K562 (cell line): ENCODE measurements at regions not wholly inside any gene's neighbourhood (a gene's known extent, or its start where the extent isn't known, plus 50 kb on each side); places are given as distances from the start of the nearest gene placed in this dataset.
A peak's percentile ranks its signal among the peaks of the same experiment; 100 is the strongest.

Source experiments
- ATAC-seq: fragments of 200-7000 bp; cut with Tn5 transposase; 3 replicates; pipeline ENCODE4 v1.9.1; 2020; ENCODE audit warnings: moderate library complexity
- BruUV-seq: library from RNA; stranded (reverse); fragments of 400-500 nt; replicated peaks from 2 replicates; lab custom pipeline; 2021; lab: Mats Ljungman, UMichigan
- CTCF ChIA-PET: fragments of 300-600 bp; formaldehyde crosslinking; extraction: SDS; loops from one replicate; lab custom pipeline; 2021; ENCODE audit warnings: low intra/inter-chr PET ratio; lab: Yijun Ruan, JAX
- POLR2A ChIA-PET: fragments of 300-600, 350-650 bp; sonication (Branson Sonifier 250); formaldehyde crosslinking; extraction: SDS; loops from one replicate; lab custom pipeline; 2021; ENCODE audit warnings: antibody characterized with exemption, inconsistent platforms; lab: Yijun Ruan, JAX
- DNase-seq, 4 experiments: peaks; one replicate each; pipeline versions ENCODE4 v3.0.0 to v3.0.0-alpha.2; 2011 to 2018; ENCODE audit warnings: low spot score in 3 of 4, mixed read lengths in 3 of 4; ENCODE audit errors: extremely low read depth in 1 of 4
- FAIRE-seq: peaks from 2 replicates; lab custom pipeline; 2011; peaks lifted over from hg19 to GRCh38; lab: Jason Lieb, UNC
- H2AFZ ChIP-seq: 2 replicates; pipeline ENCODE4 v1.6.0; 2011; ENCODE audit warnings: low read depth, low read length, control low read depth, inconsistent platforms
- H3K27ac ChIP-seq: fragments of 200-600 bp; 3 replicates; pipeline ENCODE4 v1.8.0; 2011; ENCODE audit warnings: low read depth, mild to moderate bottlenecking, control low read depth, inconsistent platforms, low read length, moderate library complexity, mixed read lengths; ENCODE audit errors: extremely low read depth
- H3K27me3 ChIP-seq, 2 experiments: fragments of 300-600 bp in 1 of 2; 2 replicates in 1 of 2; 3 replicates in 1 of 2; pipeline versions ENCODE4 v1.6.0 to v1.8.0; 2011; ENCODE audit warnings: inconsistent platforms in 2 of 2, low read length in 2 of 2, mild to moderate bottlenecking in 1 of 2, mixed read lengths in 1 of 2, moderate library complexity in 1 of 2; ENCODE audit not compliant: control insufficient read depth in 2 of 2, insufficient read depth in 2 of 2
- H3K36me3 ChIP-seq: fragments of 300-600 bp; 3 replicates; pipeline ENCODE4 v1.8.0; 2011; ENCODE audit warnings: mild to moderate bottlenecking, low read length, inconsistent platforms; ENCODE audit not compliant: control insufficient read depth, insufficient read depth
- H3K4me1 ChIP-seq, 2 experiments: fragments of 200-600 bp in 1 of 2; replicated peaks in 1 of 2; 2 replicates in 1 of 2; 3 replicates in 1 of 2; pipeline versions ENCODE4 v1.5.1 to v1.8.0; 2011; ENCODE audit warnings: inconsistent platforms in 2 of 2, low read length in 2 of 2, mild to moderate bottlenecking in 1 of 2, mixed read lengths in 1 of 2, moderate library complexity in 1 of 2; ENCODE audit not compliant: control insufficient read depth in 2 of 2, insufficient read depth in 2 of 2
- H3K4me2 ChIP-seq: 2 replicates; pipeline ENCODE4 v1.6.1; 2011; ENCODE audit warnings: low read length, control low read depth, inconsistent platforms, mixed read lengths; ENCODE audit not compliant: insufficient read depth
- H3K4me3 ChIP-seq: fragments of 200-600 bp; sonication (generic), shearing (Covaris generic); 2 replicates; pipeline ENCODE4 v1.5.1; 2016; ENCODE audit warnings: control low read depth, inconsistent platforms
- H3K79me2 ChIP-seq: fragments of 200-600 bp; 3 replicates; pipeline ENCODE4 v1.8.0; 2011; ENCODE audit warnings: low read length, inconsistent platforms; ENCODE audit not compliant: control insufficient read depth, insufficient read depth
- H3K9ac ChIP-seq, 2 experiments: 2 replicates each; pipeline versions ENCODE4 v1.6.0 to v1.6.1; 2011; ENCODE audit warnings: low read depth in 2 of 2, low read length in 2 of 2, control low read depth in 1 of 2, inconsistent platforms in 1 of 2, mild to moderate bottlenecking in 1 of 2, mixed read lengths in 1 of 2; ENCODE audit not compliant: insufficient read depth in 1 of 2
- H3K9me1 ChIP-seq: one replicate; pipeline ENCODE4 v1.6.0; 2011; ENCODE audit warnings: inconsistent platforms, mild to moderate bottlenecking, low read length, moderate library complexity; ENCODE audit not compliant: control insufficient read depth, insufficient read depth
- H3K9me3 ChIP-seq: replicated peaks from 2 replicates; pipeline ENCODE4 v1.5.1; 2011; ENCODE audit warnings: low read depth, low read length, inconsistent platforms; ENCODE audit not compliant: control insufficient read depth, insufficient read depth
- H4K20me1 ChIP-seq: replicated peaks from 2 replicates; pipeline ENCODE4 v1.6.1; 2011; ENCODE audit warnings: low read length, inconsistent platforms, mixed read lengths; ENCODE audit not compliant: control insufficient read depth, insufficient read depth
- ASH1L ChIP-seq: fragments of 450-650 bp; IDR thresholded peaks from 2 replicates; pipeline ENCODE4 v1.6.1; 2018; ENCODE audit warnings: borderline replicate concordance, mild to moderate bottlenecking, low read depth; ENCODE audit not compliant: partially characterized antibody
- BRF2 ChIP-seq: IDR thresholded peaks from 3 replicates; pipeline ENCODE4 v1.6.1; 2011; ENCODE audit warnings: borderline replicate concordance, mild to moderate bottlenecking; ENCODE audit not compliant: insufficient read length, insufficient read depth
- CLOCK ChIP-seq: fragments of 250-450 bp; sonication (Bioruptor Pico); IDR thresholded peaks from 2 replicates; pipeline ENCODE4 v1.4.0; 2020; ENCODE audit warnings: mild to moderate bottlenecking, moderate library complexity, borderline replicate concordance
- CXXC5 ChIP-seq: fragments of 250-450 bp; sonication (Bioruptor Pico); IDR thresholded peaks from 2 replicates; pipeline ENCODE4 v1.8.0; 2022; ENCODE audit warnings: inconsistent platforms, mild to moderate bottlenecking, moderate library complexity
- NCOA1 ChIP-seq: fragments of 450-650 bp; IDR thresholded peaks from 2 replicates; pipeline ENCODE4 v1.6.1; 2016; ENCODE audit warnings: low read depth
- NKRF ChIP-seq: fragments of 450-650 bp; IDR thresholded peaks from 2 replicates; pipeline ENCODE4 v1.6.1; 2016; ENCODE audit warnings: borderline replicate concordance
- PHB ChIP-seq: fragments of 250-450 bp; sonication (Bioruptor Pico); IDR thresholded peaks from 2 replicates; pipeline ENCODE4 v1.5.0; 2021
- RBM39 ChIP-seq: fragments of 200-400 bp; formaldehyde crosslinking; optimal IDR thresholded peaks from 2 replicates; pipeline ENCODE3; 2018; ENCODE audit warnings: low read depth, low read length
- ZNF197 ChIP-seq: fragments of 200-800 bp; sonication (Bioruptor generic); IDR thresholded peaks from 2 replicates; pipeline ENCODE4 v1.6.1; 2016; ENCODE audit warnings: low read depth, missing genetic modification characterization, missing compliant biosample characterization
- ZNF217 ChIP-seq: sonication (generic); formaldehyde crosslinking; IDR thresholded peaks from 2 replicates; pipeline ENCODE4 v1.8.0; 2022; ENCODE audit warnings: mild to moderate bottlenecking, missing genetic modification reagents
- ZNF586 ChIP-seq: fragments of 450-650 bp; formaldehyde crosslinking; conservative IDR thresholded peaks from 2 replicates; pipeline ENCODE4 v1.4.0; 2020; ENCODE audit warnings: mild to moderate bottlenecking, moderate library complexity
- ZNF592 ChIP-seq: fragments of 450-650 bp; IDR thresholded peaks from 2 replicates; pipeline ENCODE4 v1.6.1; 2017; ENCODE audit warnings: antibody characterized with exemption, mild to moderate bottlenecking
- ZNF77 ChIP-seq: fragments of 250-450 bp; sonication (Bioruptor Pico); IDR thresholded peaks from 2 replicates; pipeline ENCODE4 v1.5.0; 2020
- WGBS: fragments of 100-300 bp; shearing (Covaris generic); methylation state at CpG from one replicate; pipeline ENCODE4 v1.1.6; 2016; ENCODE audit warnings: low coverage, mixed read lengths; ENCODE audit not compliant: insufficient coverage; ENCODE audit errors: missing lambda C conversion rate; 5-methylcytosine and 5-hydroxymethylcytosine counted together
- in situ Hi-C: fragments of 300-500 bp; cut with MboI; formaldehyde crosslinking; loops from 4 replicates; pipeline ENCODE4 v1.15.0; 2018; ENCODE audit warnings: inconsistent platforms, mixed read lengths
- intact Hi-C: fragments of 100-400 bp; cut with micrococcal nuclease; formaldehyde crosslinking; loops from 2 replicates; pipeline ENCODE4 v1.14.2; 2022

GRCh38 chr2:234858145-234858544 is 93.7 kb upstream of the SH3BP4 start:
- Histone ChIP-seq H3K9me3 (no peaks in the 10 kb centered on the region), H3K4me1 (no peaks in the 10 kb centered on the region; a peak in 1 of 5 replicates), H3K4me2 (no peak overlapping the region), H3K9me1 (no peaks in the 10 kb centered on the region), H3K9ac (no peak overlapping the region), H3K27ac (no peak overlapping the region), H3K4me3 (no peak overlapping the region), H3K27me3 (peaks cover 0 to 6% of the 10 kb centered on the region in 2 experiments; a peak in 1 of 5 replicates), H2AFZ (no peak overlapping the region), H4K20me1 (no peaks in the 10 kb centered on the region), H3K79me2 (no peaks in the 10 kb centered on the region), H3K36me3 (no peaks in the 10 kb centered on the region)
- in situ Hi-C loops = no loop called here
- 23% methylated on average over 4 of the region's 7 CpGs for WGBS
- CTCF ChIA-PET = no interaction called here
- POLR2A ChIA-PET = no interaction called here
- no TSS peak for BruUV-seq
- ATAC-seq (no peak; the same call in 2 of the 3 replicates), FAIRE-seq (no peak), DNase-seq (peak in 2 of 4 experiments; percentile 14 to 16)
- intact Hi-C loops = no loop called here
- TF ChIP-seq PHB (CRISPR knock-in tag) = no peak
- TF ChIP-seq ASH1L = no peak
- no peak for TF ChIP-seq ZNF197
- no peak for TF ChIP-seq ZNF586 (CRISPR knock-in tag)
- no peak for TF ChIP-seq NCOA1
- no peak for TF ChIP-seq ZNF77
- no peak for TF ChIP-seq CXXC5 (CRISPR knock-in tag)
- TF ChIP-seq CLOCK = no peak
- TF ChIP-seq ZNF217 (CRISPR knock-in tag) = no peak
- TF ChIP-seq RBM39 = no peak
- TF ChIP-seq BRF2 = no peak
- TF ChIP-seq NKRF = no peak
- no peak for TF ChIP-seq ZNF592
